ENCODE measurements at regions not wholly inside any gene's neighbourhood (a gene's known extent, or its start where the extent isn't known, plus 50 kb on each side); places are given as distances from the start of the nearest gene placed in this dataset.

- no peak for DNase-seq (ENCODE audit: low spot score)
Measured at GRCh38 chr4:149928507-149928906, 112.9 kb upstream of the IQCM start.

GRCh38 chr4:149931431-149931830, 115.8 kb upstream of the IQCM start:
- no peak for DNase-seq (ENCODE audit: low spot score)

GRCh38 chr4:149932188-149932587, 116.5 kb upstream of the IQCM start:
- no peak for DNase-seq (ENCODE audit: low spot score)

DNA sequence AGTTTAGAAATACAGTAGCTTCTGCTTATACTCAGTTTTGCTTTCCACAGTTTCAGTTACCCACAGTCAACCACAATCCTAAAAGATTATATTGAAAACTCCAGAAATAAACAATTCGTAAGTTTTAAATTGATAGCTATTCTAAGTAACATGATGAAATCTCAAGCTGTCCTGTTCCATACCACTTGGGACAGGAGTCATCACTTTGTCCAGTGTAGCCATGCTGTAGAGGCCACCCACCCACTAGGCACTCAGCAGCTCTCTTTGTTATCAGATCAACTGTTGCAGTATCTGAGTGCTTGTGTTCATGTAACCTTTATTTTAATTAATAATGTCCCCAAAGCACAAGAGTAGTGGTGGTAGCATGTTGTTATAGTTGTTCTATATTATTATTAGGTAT, 117.5 kb upstream of the IQCM start:
- DNase-seq (ENCODE audit: low spot score): no peak

DNA sequence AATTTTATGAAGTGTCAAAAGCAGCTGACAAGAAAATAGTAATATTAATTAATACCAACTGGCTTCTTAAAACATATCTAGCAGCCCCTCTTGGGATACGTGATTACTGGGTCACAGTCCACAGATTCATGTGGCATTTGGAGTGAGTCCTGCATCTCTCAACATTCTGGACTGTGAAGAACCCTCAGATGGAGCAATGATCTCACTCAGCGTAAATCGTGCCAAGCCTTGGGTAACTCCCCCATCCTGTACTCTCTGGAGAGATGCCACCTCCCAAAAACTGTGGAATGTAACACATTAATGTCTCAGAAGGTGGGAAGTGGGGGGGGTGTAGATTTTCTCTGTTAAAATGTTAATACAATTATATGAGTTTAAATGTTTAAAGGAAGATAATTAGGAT, 118.2 kb upstream of the IQCM start:
- DNase-seq (ENCODE audit: low spot score): no peak

GRCh38 chr4:149949381-149949780, 128.9 kb upstream of the DCLK2 start:
- DNase-seq (ENCODE audit: low spot score): no peak

DNA sequence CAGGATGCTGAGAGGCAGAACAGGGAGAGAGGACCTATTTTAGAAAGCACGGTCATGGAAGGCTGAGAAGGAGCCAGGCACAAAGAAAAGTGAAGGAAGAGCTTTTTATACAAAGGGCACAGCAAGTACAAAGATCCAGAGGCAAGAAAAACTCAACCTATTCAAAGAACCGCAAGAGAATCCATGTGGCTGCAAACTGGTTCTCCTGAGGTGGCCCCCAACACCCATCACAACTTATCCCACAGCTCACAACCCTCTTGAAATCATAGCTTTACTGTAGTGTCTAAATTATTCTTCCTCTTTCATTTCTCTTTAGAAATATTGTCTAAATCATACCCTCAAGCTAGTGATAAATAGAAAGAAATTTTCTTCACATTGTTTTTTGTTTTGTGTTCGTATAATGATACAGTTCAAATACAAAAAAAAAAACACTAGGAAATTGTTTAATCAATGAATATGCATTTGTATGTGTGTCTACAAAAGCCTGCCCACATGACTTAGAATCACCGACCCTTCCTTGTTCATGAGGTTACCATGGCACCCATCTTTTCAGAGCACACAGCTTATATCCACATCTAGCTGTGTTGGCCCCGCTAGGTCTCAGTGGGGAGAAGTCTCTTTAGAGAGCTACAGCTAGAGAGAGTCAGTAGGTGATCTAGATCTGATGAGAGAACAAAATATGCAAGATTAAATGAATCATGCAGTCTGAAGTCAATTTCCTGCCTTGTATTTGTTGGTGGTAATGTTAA, 126.9 kb upstream of the DCLK2 start:
- DNase-seq (ENCODE audit: low spot score): no peak

GRCh38 chr4:149952101-149952500, 126.1 kb upstream of the DCLK2 start:
- no peak for DNase-seq (ENCODE audit: low spot score)

DNA sequence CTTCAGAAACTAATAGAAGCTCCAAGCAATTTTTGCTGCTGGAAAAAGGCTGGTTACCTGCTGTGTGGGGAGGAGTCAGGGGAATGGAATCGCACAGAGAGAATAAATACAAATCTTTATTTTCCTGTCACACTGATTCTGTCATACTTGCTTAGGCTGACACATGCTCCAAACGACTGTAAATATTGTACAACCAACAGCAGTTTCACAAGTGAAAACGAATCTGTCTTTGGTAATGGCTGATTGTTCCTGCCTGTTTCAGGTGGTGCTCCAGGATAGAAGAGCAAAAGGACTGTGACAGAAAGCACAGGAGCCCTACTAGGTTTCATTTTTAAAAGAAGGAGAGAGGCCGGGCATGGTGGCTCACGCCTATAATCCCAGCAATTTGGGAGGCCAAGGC, 125.5 kb upstream of the DCLK2 start:
- no peak for DNase-seq (ENCODE audit: low spot score)

DNA sequence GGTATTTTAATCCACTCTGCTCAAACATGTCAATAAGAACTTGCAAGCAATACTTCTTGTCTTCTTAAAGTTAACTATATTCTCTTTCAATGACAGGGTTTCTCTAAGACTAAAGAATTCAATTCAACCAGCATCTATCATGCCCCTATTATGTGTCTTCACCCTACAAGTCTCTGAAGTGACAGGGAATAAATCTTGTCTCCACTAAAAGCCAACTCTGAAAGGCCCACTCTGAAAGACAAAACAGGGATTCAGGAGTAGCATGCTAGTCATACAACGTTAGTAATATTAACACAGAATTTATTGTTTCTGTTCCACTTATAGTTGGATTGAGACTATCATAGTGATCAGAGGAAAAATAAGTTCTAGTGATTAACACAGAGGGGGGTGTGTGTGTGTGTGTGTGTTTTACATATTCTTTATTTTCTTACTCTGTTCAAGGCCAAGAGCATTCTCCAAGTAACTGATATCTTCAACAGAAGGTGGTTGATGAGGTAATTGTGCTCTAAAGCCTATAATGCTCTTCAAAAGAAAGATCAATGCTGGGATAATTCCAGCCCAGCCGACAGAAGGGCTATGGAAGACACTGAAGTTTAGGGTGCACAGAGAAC, 122.4 kb upstream of the DCLK2 start:
- no peak for DNase-seq (ENCODE audit: low spot score)

DNA sequence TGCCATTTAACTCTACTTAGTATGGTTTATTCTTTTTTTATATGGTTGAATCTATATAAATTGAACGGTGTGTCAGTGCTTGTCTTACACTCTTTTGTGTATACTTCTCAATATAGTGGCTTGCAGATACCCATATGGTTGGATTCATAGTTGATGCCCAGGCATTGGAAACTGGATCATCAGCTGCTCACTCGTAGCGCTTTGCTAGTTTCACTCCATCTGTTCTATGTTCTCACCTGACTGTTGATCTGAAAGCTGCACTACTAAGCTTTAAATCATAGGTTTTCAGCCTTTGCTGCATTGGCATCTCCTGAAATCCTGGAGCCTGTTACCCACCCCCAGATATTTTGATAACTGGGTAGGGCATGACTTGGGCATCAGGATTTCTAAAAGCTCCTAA, 121.6 kb upstream of the DCLK2 start:
- DNase-seq (ENCODE audit: low spot score): no peak

GRCh38 chr4:149961876-149962597, 116.2 kb upstream of the DCLK2 start:
- no peak for DNase-seq (ENCODE audit: low spot score)

DNA sequence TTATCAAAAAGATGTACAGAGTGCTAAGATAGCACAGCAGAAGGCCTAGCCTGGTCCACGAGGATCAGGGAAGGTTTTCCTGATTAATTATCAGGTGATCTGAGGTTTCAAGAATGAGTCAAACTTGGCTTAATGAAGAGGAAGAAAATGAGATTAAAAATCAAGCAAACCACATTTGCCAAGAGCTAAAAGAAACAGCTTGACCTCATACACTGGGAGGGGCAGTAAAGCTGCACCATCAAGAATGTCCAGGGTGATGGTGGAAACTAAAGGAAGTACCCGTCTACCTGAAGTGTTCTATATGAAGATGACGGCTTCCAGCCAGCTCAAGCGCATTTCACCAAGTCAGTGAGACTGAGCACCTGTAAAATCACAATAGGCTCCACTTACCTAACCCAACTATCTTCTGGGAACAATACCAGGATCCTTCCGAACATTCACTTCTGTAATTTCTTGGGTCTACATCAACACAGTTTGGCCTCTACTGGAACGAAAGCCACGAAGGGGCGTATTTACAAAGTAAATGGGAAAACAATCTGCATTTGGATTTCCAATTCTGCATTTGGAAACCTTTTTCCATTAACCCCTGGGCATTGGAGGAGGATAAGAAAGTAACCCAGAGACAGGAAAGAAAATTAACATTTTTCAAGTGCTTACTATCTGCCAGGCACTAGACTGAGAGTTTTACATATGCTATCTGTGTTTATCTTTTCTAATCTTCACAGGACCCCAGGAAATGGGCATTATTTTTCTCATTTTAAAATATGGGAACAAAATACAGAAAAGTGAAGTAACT, 114.0 kb upstream of the DCLK2 start:
- DNase-seq (ENCODE audit: low spot score): no peak

DNA sequence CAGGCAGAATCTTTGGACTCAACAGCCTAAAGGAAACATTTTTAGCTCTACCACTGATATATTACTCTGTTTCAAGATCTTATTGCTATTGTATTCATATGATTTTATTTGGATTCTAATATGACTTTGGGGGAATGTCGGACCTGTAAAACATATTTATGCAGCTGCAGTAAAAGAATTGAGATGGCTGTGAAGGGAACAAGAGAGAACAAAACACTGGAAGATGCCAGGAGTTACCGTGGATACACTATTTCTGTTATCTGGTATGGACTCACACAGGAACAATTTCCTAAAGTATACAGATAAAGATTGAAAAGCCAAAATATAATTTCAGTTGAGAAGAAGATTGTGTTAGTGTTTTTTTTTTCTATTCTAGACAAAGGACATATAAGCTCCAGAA, 113.0 kb upstream of the DCLK2 start:
- no peak for DNase-seq (ENCODE audit: low spot score)

DNA sequence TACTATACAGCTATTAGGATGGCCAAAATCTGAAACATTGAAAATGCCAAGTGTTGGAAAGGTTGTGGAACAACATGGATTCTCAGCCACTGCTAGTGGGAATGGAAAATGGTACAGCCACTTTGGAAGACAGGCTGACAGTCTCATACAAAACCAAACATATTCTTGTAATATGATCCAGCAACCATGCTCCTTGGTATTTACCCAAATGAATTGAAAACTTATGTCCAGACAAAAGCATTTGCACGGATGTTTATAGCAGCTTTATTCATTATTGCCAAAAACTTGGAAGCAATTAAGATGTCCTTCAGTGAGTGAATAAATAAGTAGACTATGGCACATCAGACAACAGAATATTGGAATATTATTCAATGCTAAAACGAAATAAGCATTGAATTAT, 105.8 kb upstream of the DCLK2 start:
- no peak for DNase-seq (ENCODE audit: low spot score)

- DNase-seq (ENCODE audit: low spot score): no peak
Measured at GRCh38 chr4:149973181-149973580, 105.1 kb upstream of the DCLK2 start.

DNA sequence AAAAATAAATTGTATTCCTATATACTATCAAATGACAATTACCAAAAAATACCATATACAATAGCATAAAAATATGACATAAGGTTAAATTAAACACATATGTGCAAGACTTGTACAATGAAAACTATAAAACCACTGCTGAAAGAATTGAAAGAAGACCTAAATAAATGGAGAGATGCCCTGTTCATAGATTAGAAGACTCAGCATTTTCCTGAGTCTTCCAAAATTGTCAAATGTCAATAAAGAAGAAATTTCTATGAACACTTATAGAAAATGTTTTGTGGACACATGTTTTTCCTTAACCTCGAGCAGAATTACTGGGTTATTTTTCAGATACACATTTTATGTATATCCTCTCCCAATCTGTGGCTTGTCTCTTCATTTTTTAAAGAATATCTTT, 103.1 kb upstream of the DCLK2 start:
- DNase-seq (ENCODE audit: low spot score): no peak

- no peak for DNase-seq (ENCODE audit: low spot score)
Measured at GRCh38 chr4:149980121-149980682, 98.0 kb upstream of the DCLK2 start.

DNA sequence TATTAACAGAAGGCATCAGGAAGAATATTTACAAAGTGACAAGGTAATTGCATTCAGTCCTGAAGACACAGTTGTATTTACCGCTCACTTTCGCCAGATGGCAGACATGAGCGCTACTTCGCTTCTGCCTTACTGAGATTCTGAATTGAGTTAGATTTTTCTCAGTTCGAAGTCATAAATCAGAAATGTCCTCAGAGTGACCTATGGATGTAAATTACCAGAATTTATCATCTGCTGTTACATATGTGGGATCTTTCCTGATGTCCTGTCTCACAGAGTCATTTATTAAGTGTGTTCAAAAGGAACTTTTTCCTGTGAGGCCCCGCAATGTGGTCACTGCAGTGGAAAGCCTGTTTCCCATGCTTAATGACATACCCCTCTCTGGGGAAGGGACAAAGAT, 97.3 kb upstream of the DCLK2 start:
- peak; percentile 30 for DNase-seq (ENCODE audit: low spot score)

- no peak for DNase-seq (ENCODE audit: low spot score)
Measured at GRCh38 chr4:149983401-149983800, 94.8 kb upstream of the DCLK2 start.

GRCh38 chr4:149983931-149984330, 94.3 kb upstream of the DCLK2 start:
- no peak for DNase-seq (ENCODE audit: low spot score)

- no peak for DNase-seq (ENCODE audit: low spot score)
Measured at GRCh38 chr4:149985981-149986380, 92.3 kb upstream of the DCLK2 start.
